Smooth muscle cell (in vitro differentiated cells): ENCODE measurements at regions not wholly inside any gene's neighbourhood (a gene's known extent, or its start where the extent isn't known, plus 50 kb on each side); places are given as distances from the start of the nearest gene placed in this dataset.

Source experiments
- DNase-seq: peaks from one replicate; lab custom pipeline; 2025; ENCODE audit not compliant: unreplicated experiment; lab: John Stamatoyannopoulos, UW
- H2AFZ ChIP-seq: fragments of 200-600 bp; sonication (generic); 2 replicates; pipeline ENCODE4 v1.6.0; 2016; ENCODE audit warnings: antibody characterized with exemption, low read depth, mild to moderate bottlenecking
- H3F3A ChIP-seq: fragments of 200-600 bp; sonication (generic); 2 replicates; pipeline ENCODE4 v1.6.0; 2017; ENCODE audit warnings: antibody characterized with exemption, low read depth
- H3K27ac ChIP-seq: fragments of 200-600 bp; sonication (generic); 2 replicates; pipeline ENCODE4 v1.5.1; 2016; ENCODE audit warnings: low read depth, mild to moderate bottlenecking
- H3K27me3 ChIP-seq: fragments of 200-600 bp; sonication (generic); 2 replicates; pipeline ENCODE4 v1.6.1; 2016; ENCODE audit warnings: low read depth, mild to moderate bottlenecking
- H3K36me3 ChIP-seq: fragments of 200-600 bp; sonication (generic); 2 replicates; pipeline ENCODE4 v1.5.1; 2016; ENCODE audit warnings: low read depth
- H3K4me1 ChIP-seq: fragments of 200-600 bp; sonication (generic); 2 replicates; pipeline ENCODE4 v1.5.1; 2016; ENCODE audit warnings: low read depth
- H3K4me2 ChIP-seq: fragments of 200-600 bp; sonication (generic); 2 replicates; pipeline ENCODE4 v1.6.0; 2016; ENCODE audit warnings: mild to moderate bottlenecking
- H3K4me3 ChIP-seq: fragments of 200-600 bp; sonication (generic); 2 replicates; pipeline ENCODE4 v1.5.1; 2016; ENCODE audit warnings: mild to moderate bottlenecking
- H3K79me2 ChIP-seq: fragments of 200-600 bp; sonication (generic); 2 replicates; pipeline ENCODE4 v1.6.0; 2016; ENCODE audit warnings: low read depth, mild to moderate bottlenecking
- H3K9ac ChIP-seq: fragments of 200-600 bp; sonication (generic); 2 replicates; pipeline ENCODE4 v1.6.0; 2016; ENCODE audit warnings: low read depth
- H3K9me3 ChIP-seq: fragments of 200-600 bp; sonication (generic); replicated peaks from 2 replicates; pipeline ENCODE4 v1.5.1; 2016; ENCODE audit warnings: low read depth
- H4K20me1 ChIP-seq: fragments of 200-600 bp; sonication (generic); 2 replicates; pipeline ENCODE4 v1.6.0; 2016; ENCODE audit warnings: low read depth
- CTCF ChIP-seq: fragments of 200-600 bp; sonication (generic); IDR thresholded peaks from 2 replicates; pipeline ENCODE4 v1.5.1; 2017; ENCODE audit warnings: borderline replicate concordance, mild to moderate bottlenecking, antibody characterized with exemption; ENCODE audit not compliant: insufficient read depth, poor library complexity, severe bottlenecking
- WGBS: methylation state at CpG from one replicate; pipeline ENCODE4 v1.1.7; 2016; ENCODE audit warnings: low lambda C conversion rate; 5-methylcytosine and 5-hydroxymethylcytosine counted together

GRCh38 chr10:110420401-110421193 is 77.1 kb upstream of the DUSP5 start:
- Histone ChIP-seq H3K4me3 (no peak overlapping the region), H4K20me1 (no peaks in the 10 kb centered on the region), H3K79me2 (no peaks in the 10 kb centered on the region), H3K9ac (no peak overlapping the region), H3K4me1 (no peaks in the 10 kb centered on the region), H3K27ac (no peak overlapping the region), H2AFZ (no peak overlapping the region), H3K27me3 (no peaks in the 10 kb centered on the region), H3K36me3 (no peaks in the 10 kb centered on the region), H3F3A (no peaks in the 10 kb centered on the region), H3K9me3 (no peaks in the 10 kb centered on the region), H3K4me2 (no peak overlapping the region)
- WGBS, result 97% methylated on average over 2 of the region's 2 CpGs
- no peak for TF ChIP-seq CTCF
- no peak for DNase-seq

GRCh38 chr10:110421512-110422138 is 76.1 kb upstream of the DUSP5 start:
- H3K9me3 ChIP-seq, result no peaks in the 10 kb centered on the region
- no peaks in the 10 kb centered on the region for H4K20me1 ChIP-seq
- no peak overlapping the region for H3K4me3 ChIP-seq
- H3K9ac ChIP-seq, result no peak overlapping the region
- no peak for DNase-seq
- H3K36me3 ChIP-seq, result no peaks in the 10 kb centered on the region
- TF ChIP-seq CTCF, result no peak
- H3K4me1 ChIP-seq, result no peaks in the 10 kb centered on the region
- 89% methylated on average over 3 of the region's 3 CpGs for WGBS
- no peaks in the 10 kb centered on the region for H3K27me3 ChIP-seq
- H3K4me2 ChIP-seq, result no peak overlapping the region
- no peaks in the 10 kb centered on the region for H3K79me2 ChIP-seq
- no peaks in the 10 kb centered on the region for H3F3A ChIP-seq
- no peak overlapping the region for H2AFZ ChIP-seq
- no peak overlapping the region for H3K27ac ChIP-seq

- H3K4me2 ChIP-seq, result no peak overlapping the region
- H3K27me3 ChIP-seq, result no peaks in the 10 kb centered on the region
- no peaks in the 10 kb centered on the region for H3F3A ChIP-seq
- no peaks in the 10 kb centered on the region for H3K79me2 ChIP-seq
- H3K9me3 ChIP-seq, result no peaks in the 10 kb centered on the region
- H3K4me1 ChIP-seq, result no peaks in the 10 kb centered on the region
- no peak overlapping the region for H2AFZ ChIP-seq
- WGBS, result 90% methylated on average over 2 of the region's 2 CpGs
- DNase-seq, result no peak
- H3K4me3 ChIP-seq, result no peak overlapping the region
- no peak overlapping the region for H3K27ac ChIP-seq
- H3K9ac ChIP-seq, result no peak overlapping the region
- no peaks in the 10 kb centered on the region for H3K36me3 ChIP-seq
- no peaks in the 10 kb centered on the region for H4K20me1 ChIP-seq
- TF ChIP-seq CTCF, result no peak
Observed at GRCh38 chr10:110422548-110422947, 75.2 kb upstream of the DUSP5 start.

GRCh38 chr10:110423650-110424049 is 74.1 kb upstream of the DUSP5 start:
- Histone ChIP-seq H3K79me2 (no peaks in the 10 kb centered on the region), H3F3A (no peaks in the 10 kb centered on the region), H3K9ac (no peak overlapping the region), H3K4me1 (no peaks in the 10 kb centered on the region), H2AFZ (no peak overlapping the region), H3K27me3 (no peaks in the 10 kb centered on the region), H3K9me3 (no peaks in the 10 kb centered on the region), H4K20me1 (no peaks in the 10 kb centered on the region), H3K4me2 (no peak overlapping the region), H3K27ac (no peak overlapping the region), H3K36me3 (no peaks in the 10 kb centered on the region), H3K4me3 (no peak overlapping the region)
- no peak for DNase-seq
- WGBS, result 92% methylated on average over 6 of the region's 6 CpGs
- TF ChIP-seq CTCF, result no peak
